ENCODE measurements at regions not wholly inside any gene's neighbourhood (a gene's known extent, or its start where the extent isn't known, plus 50 kb on each side); places are given as distances from the start of the nearest gene placed in this dataset.

GRCh38 chr11:10638316-10638925 lies 55.1 kb downstream of the IRAG1 start:
- H3K79me2 ChIP-seq (ENCODE audit: control insufficient read depth in 1 of 2, insufficient read depth in 2 of 2, low read length in 2 of 2) = no peaks in the 10 kb centered on the region
- DNase-seq (ENCODE audit: low read depth in 1 of 2, low spot score in 2 of 2) = no peak
- H3K4ac ChIP-seq (replicated peaks; ENCODE audit: insufficient read length, low read depth, low read length) = no peak overlapping the region
- FAIRE-seq = no peak
- no peak overlapping the region for H2AK5ac ChIP-seq (ENCODE audit: low read depth, low read length)
- no peak overlapping the region for H2BK120ac ChIP-seq (replicated peaks; ENCODE audit: low read depth, low read length)
- no peak overlapping the region for H3K56ac ChIP-seq (replicated peaks; ENCODE audit: insufficient read length, low read depth, low read length)
- no peak overlapping the region for H4K91ac ChIP-seq (replicated peaks; ENCODE audit: insufficient read length, low read length)
- H3K18ac ChIP-seq (ENCODE audit: extremely low read depth, low read length) = no peak overlapping the region
- TF ChIP-seq HDAC2 (IDR thresholded peaks at IDR 0.05; ENCODE audit: borderline replicate concordance in 1 of 2, low read depth in 2 of 2, low read length in 2 of 2) (no peak), FOSL1 (IDR thresholded peaks at IDR 0.05; ENCODE audit: insufficient read depth, low read depth, low read length) (no peak), EZH2 (IDR thresholded peaks at IDR 0.05; ENCODE audit: low read depth, low read length, severe bottlenecking) (no peak), SIX5 (IDR thresholded peaks at IDR 0.05; ENCODE audit: low read depth, low read length) (no peak), SIN3A (conservative IDR thresholded peaks at IDR 0.05 in 1 of 2, IDR thresholded peaks at IDR 0.05 in 1 of 2; ENCODE audit: low read depth in 1 of 2, low read length in 2 of 2) (no peak), RAD21 (IDR thresholded peaks at IDR 0.05 in 1 of 2, conservative IDR thresholded peaks at IDR 0.05 in 1 of 2; ENCODE audit: low read depth in 2 of 2, low read length in 2 of 2) (no peak), CBX8 (IDR thresholded peaks at IDR 0.05; ENCODE audit: borderline replicate concordance, low read depth, low read length) (no peak)
- no peaks in the 10 kb centered on the region; the same call in 1 of the 2 replicates for H3K23me2 ChIP-seq (ENCODE audit: low read depth, low read length)
- no peaks in the 10 kb centered on the region for H3K9me3 ChIP-seq (ENCODE audit: insufficient read depth in 2 of 2, low read depth in 1 of 2, low read length in 1 of 2)
- H4K5ac ChIP-seq (ENCODE audit: insufficient read length, low read depth, low read length) = no peak overlapping the region
- H2BK20ac ChIP-seq (ENCODE audit: low read length) = no peak overlapping the region
- H3K4me1 ChIP-seq (replicated peaks in 1 of 4; ENCODE audit: control insufficient read depth in 3 of 4, insufficient read depth in 4 of 4, low read length in 3 of 4) = no peaks in the 10 kb centered on the region
- no peak overlapping the region for H3K9ac ChIP-seq (replicated peaks in 1 of 4; ENCODE audit: extremely low read depth in 1 of 4, low read depth in 3 of 4, low read length in 3 of 4)
- no peak overlapping the region for H3K4me2 ChIP-seq (ENCODE audit: insufficient read depth in 1 of 2, low read depth in 2 of 2, low read length in 2 of 2)
- no peaks in the 10 kb centered on the region for H3K36me3 ChIP-seq (ENCODE audit: control insufficient read depth in 2 of 4, insufficient read depth in 4 of 4, low read length in 3 of 4)
- H2BK15ac ChIP-seq (ENCODE audit: low read length) = no peak overlapping the region
- no peak overlapping the region for H2BK5ac ChIP-seq (ENCODE audit: low read depth, low read length)
- no peak overlapping the region for H3K14ac ChIP-seq (ENCODE audit: insufficient read length)
- no peak overlapping the region for H3K23ac ChIP-seq (ENCODE audit: insufficient read length)
- no peaks in the 10 kb centered on the region for H4K20me1 ChIP-seq (replicated peaks in 1 of 2; ENCODE audit: control insufficient read depth in 1 of 2, insufficient read depth in 2 of 2, low read length in 2 of 2)
- no peak overlapping the region for H3K27ac ChIP-seq (ENCODE audit: low read depth, low read length)
- H2BK12ac ChIP-seq (ENCODE audit: low read depth, low read length) = no peak overlapping the region
- WGBS, 2 experiments (ENCODE audit: extremely low coverage in 1 of 2, insufficient coverage in 1 of 2, insufficient read length in 1 of 2, insufficient replicate concordance in 2 of 2, low coverage in 1 of 2, low lambda C conversion rate in 2 of 2, missing lambda C conversion rate in 1 of 2) = 82% methylated on average over 3 of the region's 3 CpGs; no CpG with 5 or more reads in 1 of the 2 experiments
- CTCF ChIA-PET (ENCODE audit: partially characterized antibody) = interaction anchor here (0.7 to 5.1 kb wide), 11 partner anchors 9 to 226 kb away, joined by 3 to 43 read pairs (median 3); no protein-coding TSS in a partner anchor
- POLR2A ChIA-PET (ENCODE audit: partially characterized antibody) = interaction anchor here (1.0 kb wide), 1 partner anchor 12 kb away, joined by 6 read pairs; no protein-coding TSS in a partner anchor
- no peak overlapping the region for H4K8ac ChIP-seq (ENCODE audit: extremely low read depth, insufficient read depth, low read length)
- no peaks in the 10 kb centered on the region for H3K27me3 ChIP-seq (replicated peaks in 1 of 4; ENCODE audit: control insufficient read depth in 3 of 4, extremely low read depth in 1 of 4, insufficient read depth in 3 of 4, low read length in 3 of 4)
- no peaks in the 10 kb centered on the region for H3K79me1 ChIP-seq (ENCODE audit: low read depth, low read length)
- no peak overlapping the region for H2AFZ ChIP-seq (ENCODE audit: low read length)
- H3K4me3 ChIP-seq (ENCODE audit: extremely low read depth in 1 of 4, insufficient read depth in 2 of 4, low read depth in 3 of 4, low read length in 4 of 4) = no peak overlapping the region

Data from H1 (cell line).